ENCODE measurements at regions not wholly inside any gene's neighbourhood (a gene's known extent, or its start where the extent isn't known, plus 50 kb on each side); places are given as distances from the start of the nearest gene placed in this dataset.

GRCh38 chr18:38329145-38329544, 763.5 kb upstream of the CELF4 start:
- no peak for TF ChIP-seq MYC (IDR thresholded peaks at IDR 0.05; ENCODE audit: low read depth, low read length)
- TF ChIP-seq POLR2A (IDR thresholded peaks at IDR 0.05; ENCODE audit: extremely low read depth, insufficient read length) = no peak
- no peak for TF ChIP-seq CTCF (IDR thresholded peaks at IDR 0.05; ENCODE audit: low read depth, low read length)
- no peak for TF ChIP-seq MAX (IDR thresholded peaks at IDR 0.05; ENCODE audit: low read depth, low read length)
- no peak overlapping the region for H3K4me3 ChIP-seq (ENCODE audit: low read depth, low read length)
- no peak for DNase-seq (ENCODE audit: low read depth)

GRCh38 chr18:38322206-38322605, 756.6 kb upstream of the CELF4 start:
- H3K4me3 ChIP-seq (ENCODE audit: low read depth, low read length) = no peak overlapping the region
- DNase-seq (ENCODE audit: low read depth) = no peak
- no peak for TF ChIP-seq CTCF (IDR thresholded peaks at IDR 0.05; ENCODE audit: low read depth, low read length)
- no peak for TF ChIP-seq POLR2A (IDR thresholded peaks at IDR 0.05; ENCODE audit: extremely low read depth, insufficient read length)
- TF ChIP-seq MYC (IDR thresholded peaks at IDR 0.05; ENCODE audit: low read depth, low read length) = no peak
- TF ChIP-seq MAX (IDR thresholded peaks at IDR 0.05; ENCODE audit: low read depth, low read length) = no peak

- no peak overlapping the region for H3K4me3 ChIP-seq (ENCODE audit: low read depth, low read length)
- TF ChIP-seq CTCF (IDR thresholded peaks at IDR 0.05; ENCODE audit: low read depth, low read length) (no peak), POLR2A (IDR thresholded peaks at IDR 0.05; ENCODE audit: extremely low read depth, insufficient read length) (no peak), MYC (IDR thresholded peaks at IDR 0.05; ENCODE audit: low read depth, low read length) (no peak), MAX (IDR thresholded peaks at IDR 0.05; ENCODE audit: low read depth, low read length) (no peak)
- no peak for DNase-seq (ENCODE audit: low read depth)
These were observed 755.7 kb upstream of the CELF4 start for GRCh38 chr18:38321262-38321661.

DNA sequence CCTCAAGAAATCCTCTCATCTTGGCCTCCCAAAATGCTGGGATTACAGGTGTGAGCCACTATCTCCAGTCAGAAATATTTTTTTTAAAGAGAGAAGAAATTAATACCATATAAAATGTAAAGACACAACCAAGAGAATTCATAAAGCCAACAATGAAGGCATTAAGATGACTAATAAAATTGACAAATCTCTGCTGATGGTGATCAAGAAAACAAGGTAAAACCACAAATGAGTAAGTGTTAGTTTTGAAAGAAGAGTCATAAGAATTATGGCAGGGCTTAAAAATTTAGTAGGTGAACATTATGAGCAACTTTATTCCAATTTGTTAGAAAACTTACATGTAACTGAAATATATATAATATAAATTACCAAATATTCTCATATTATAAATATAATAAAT, 752.8 kb upstream of the CELF4 start:
- DNase-seq (ENCODE audit: low read depth) = no peak
- TF ChIP-seq CTCF (IDR thresholded peaks at IDR 0.05; ENCODE audit: low read depth, low read length) (no peak), MAX (IDR thresholded peaks at IDR 0.05; ENCODE audit: low read depth, low read length) (no peak), POLR2A (IDR thresholded peaks at IDR 0.05; ENCODE audit: extremely low read depth, insufficient read length) (no peak), MYC (IDR thresholded peaks at IDR 0.05; ENCODE audit: low read depth, low read length) (no peak)
- H3K4me3 ChIP-seq (ENCODE audit: low read depth, low read length) = no peak overlapping the region

- no peak overlapping the region for H3K4me3 ChIP-seq (ENCODE audit: low read depth, low read length)
- DNase-seq (ENCODE audit: low read depth) = no peak
- TF ChIP-seq CTCF (IDR thresholded peaks at IDR 0.05; ENCODE audit: low read depth, low read length) (no peak), POLR2A (IDR thresholded peaks at IDR 0.05; ENCODE audit: extremely low read depth, insufficient read length) (no peak), MYC (IDR thresholded peaks at IDR 0.05; ENCODE audit: low read depth, low read length) (no peak), MAX (IDR thresholded peaks at IDR 0.05; ENCODE audit: low read depth, low read length) (no peak)
These were observed 748.2 kb upstream of the CELF4 start for GRCh38 chr18:38313831-38314230.

DNA sequence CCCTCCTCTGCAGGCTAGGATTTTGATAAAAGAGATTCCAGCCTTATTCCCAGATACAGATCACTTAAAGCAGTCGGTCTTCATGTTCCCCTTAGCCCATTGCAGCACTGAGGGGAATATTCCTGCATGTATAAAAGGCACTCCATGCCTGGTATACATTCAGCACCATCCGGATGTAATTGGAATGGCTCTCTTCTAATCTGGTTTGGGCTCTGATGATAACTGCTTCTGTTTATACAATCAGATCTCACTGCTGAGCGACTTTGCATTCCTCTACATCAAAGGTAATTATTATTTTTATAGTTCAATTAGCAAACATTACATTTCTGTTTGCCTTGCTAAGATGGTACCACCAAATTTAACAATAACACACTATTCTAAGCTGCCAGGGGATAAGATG, 746.9 kb upstream of the CELF4 start:
- TF ChIP-seq MYC (IDR thresholded peaks at IDR 0.05; ENCODE audit: low read depth, low read length) (no peak), POLR2A (IDR thresholded peaks at IDR 0.05; ENCODE audit: extremely low read depth, insufficient read length) (no peak), CTCF (IDR thresholded peaks at IDR 0.05; ENCODE audit: low read depth, low read length) (no peak), MAX (IDR thresholded peaks at IDR 0.05; ENCODE audit: low read depth, low read length) (no peak)
- H3K4me3 ChIP-seq (ENCODE audit: low read depth, low read length) = no peak overlapping the region
- no peak for DNase-seq (ENCODE audit: low read depth)
